ENCODE measurements at regions not wholly inside any gene's neighbourhood (a gene's known extent, or its start where the extent isn't known, plus 50 kb on each side); places are given as distances from the start of the nearest gene placed in this dataset.

- Histone ChIP-seq H3K9me3 (ENCODE audit: control insufficient read depth, insufficient read depth, low read length) (peaks cover 3% of the 10 kb centered on the region), H3K4me1 (ENCODE audit: control insufficient read depth, insufficient read depth, low read length) (no peaks in the 10 kb centered on the region), H3K27me3 (ENCODE audit: control insufficient read depth, insufficient read depth, low read length) (no peaks in the 10 kb centered on the region), H3K36me3 (ENCODE audit: control insufficient read depth, insufficient read depth, low read length) (no peaks in the 10 kb centered on the region), H3K9ac (ENCODE audit: low read depth, low read length) (no peak overlapping the region), H3K4me3 (ENCODE audit: low read depth, low read length) (no peak overlapping the region)
These were observed 121.8 kb upstream of the C1GALT1C1 start for GRCh38 chrX:120751683-120752082.

GRCh38 chrX:120750381-120750780 lies 120.5 kb upstream of the C1GALT1C1 start:
- Histone ChIP-seq H3K9me3 (ENCODE audit: control insufficient read depth, insufficient read depth, low read length) (peaks cover 3% of the 10 kb centered on the region), H3K4me1 (ENCODE audit: control insufficient read depth, insufficient read depth, low read length) (no peaks in the 10 kb centered on the region), H3K36me3 (ENCODE audit: control insufficient read depth, insufficient read depth, low read length) (no peaks in the 10 kb centered on the region), H3K9ac (ENCODE audit: low read depth, low read length) (no peak overlapping the region), H3K4me3 (ENCODE audit: low read depth, low read length) (no peak overlapping the region), H3K27me3 (ENCODE audit: control insufficient read depth, insufficient read depth, low read length) (no peaks in the 10 kb centered on the region)

- H3K36me3 ChIP-seq (ENCODE audit: control insufficient read depth, insufficient read depth, low read length), result no peaks in the 10 kb centered on the region
- no peaks in the 10 kb centered on the region for H3K4me1 ChIP-seq (ENCODE audit: control insufficient read depth, insufficient read depth, low read length)
- no peaks in the 10 kb centered on the region for H3K27me3 ChIP-seq (ENCODE audit: control insufficient read depth, insufficient read depth, low read length)
- peaks cover 3% of the 10 kb centered on the region for H3K9me3 ChIP-seq (ENCODE audit: control insufficient read depth, insufficient read depth, low read length)
- H3K9ac ChIP-seq (ENCODE audit: low read depth, low read length), result no peak overlapping the region
- no peak overlapping the region for H3K4me3 ChIP-seq (ENCODE audit: low read depth, low read length)
These were observed 119.4 kb upstream of the C1GALT1C1 start for GRCh38 chrX:120749141-120749846.

GRCh38 chrX:120746153-120746552 lies 116.3 kb upstream of the C1GALT1C1 start:
- Histone ChIP-seq H3K36me3 (ENCODE audit: control insufficient read depth, insufficient read depth, low read length) (no peaks in the 10 kb centered on the region), H3K4me3 (ENCODE audit: low read depth, low read length) (no peak overlapping the region), H3K4me1 (ENCODE audit: control insufficient read depth, insufficient read depth, low read length) (no peaks in the 10 kb centered on the region), H3K9ac (ENCODE audit: low read depth, low read length) (no peak overlapping the region), H3K27me3 (ENCODE audit: control insufficient read depth, insufficient read depth, low read length) (no peaks in the 10 kb centered on the region), H3K9me3 (ENCODE audit: control insufficient read depth, insufficient read depth, low read length) (no peaks in the 10 kb centered on the region)

GRCh38 chrX:120742946-120743665 lies 113.3 kb upstream of the C1GALT1C1 start:
- no peaks in the 10 kb centered on the region for H3K27me3 ChIP-seq (ENCODE audit: control insufficient read depth, insufficient read depth, low read length)
- H3K36me3 ChIP-seq (ENCODE audit: control insufficient read depth, insufficient read depth, low read length), result no peaks in the 10 kb centered on the region
- no peak overlapping the region for H3K9ac ChIP-seq (ENCODE audit: low read depth, low read length)
- H3K9me3 ChIP-seq (ENCODE audit: control insufficient read depth, insufficient read depth, low read length), result no peaks in the 10 kb centered on the region
- no peaks in the 10 kb centered on the region for H3K4me1 ChIP-seq (ENCODE audit: control insufficient read depth, insufficient read depth, low read length)
- no peak overlapping the region for H3K4me3 ChIP-seq (ENCODE audit: low read depth, low read length)

- Histone ChIP-seq H3K9ac (ENCODE audit: low read depth, low read length) (no peak overlapping the region), H3K9me3 (ENCODE audit: control insufficient read depth, insufficient read depth, low read length) (no peaks in the 10 kb centered on the region), H3K27me3 (ENCODE audit: control insufficient read depth, insufficient read depth, low read length) (no peaks in the 10 kb centered on the region), H3K4me3 (ENCODE audit: low read depth, low read length) (no peak overlapping the region), H3K4me1 (ENCODE audit: control insufficient read depth, insufficient read depth, low read length) (no peaks in the 10 kb centered on the region), H3K36me3 (ENCODE audit: control insufficient read depth, insufficient read depth, low read length) (no peaks in the 10 kb centered on the region)
These were observed 111.6 kb upstream of the C1GALT1C1 start for GRCh38 chrX:120741452-120741851.

- Histone ChIP-seq H3K9ac (ENCODE audit: low read depth, low read length) (no peak overlapping the region), H3K4me3 (ENCODE audit: low read depth, low read length) (no peak overlapping the region), H3K4me1 (ENCODE audit: control insufficient read depth, insufficient read depth, low read length) (no peaks in the 10 kb centered on the region), H3K27me3 (ENCODE audit: control insufficient read depth, insufficient read depth, low read length) (no peaks in the 10 kb centered on the region), H3K36me3 (ENCODE audit: control insufficient read depth, insufficient read depth, low read length) (no peaks in the 10 kb centered on the region), H3K9me3 (ENCODE audit: control insufficient read depth, insufficient read depth, low read length) (no peaks in the 10 kb centered on the region)
These were observed 110.2 kb upstream of the C1GALT1C1 start for GRCh38 chrX:120740072-120740471.

- Histone ChIP-seq H3K9ac (ENCODE audit: low read depth, low read length) (no peak overlapping the region), H3K9me3 (ENCODE audit: control insufficient read depth, insufficient read depth, low read length) (no peaks in the 10 kb centered on the region), H3K4me1 (ENCODE audit: control insufficient read depth, insufficient read depth, low read length) (no peaks in the 10 kb centered on the region), H3K27me3 (ENCODE audit: control insufficient read depth, insufficient read depth, low read length) (no peaks in the 10 kb centered on the region), H3K36me3 (ENCODE audit: control insufficient read depth, insufficient read depth, low read length) (no peaks in the 10 kb centered on the region), H3K4me3 (ENCODE audit: low read depth, low read length) (no peak overlapping the region)
These were observed 109.4 kb upstream of the C1GALT1C1 start for GRCh38 chrX:120739300-120739699.

GRCh38 chrX:120736989-120737388 lies 107.1 kb upstream of the C1GALT1C1 start:
- no peaks in the 10 kb centered on the region for H3K9me3 ChIP-seq (ENCODE audit: control insufficient read depth, insufficient read depth, low read length)
- no peak overlapping the region for H3K9ac ChIP-seq (ENCODE audit: low read depth, low read length)
- no peak overlapping the region for H3K4me3 ChIP-seq (ENCODE audit: low read depth, low read length)
- no peaks in the 10 kb centered on the region for H3K4me1 ChIP-seq (ENCODE audit: control insufficient read depth, insufficient read depth, low read length)
- H3K27me3 ChIP-seq (ENCODE audit: control insufficient read depth, insufficient read depth, low read length), result no peaks in the 10 kb centered on the region
- H3K36me3 ChIP-seq (ENCODE audit: control insufficient read depth, insufficient read depth, low read length), result no peaks in the 10 kb centered on the region

GRCh38 chrX:120735966-120736365 lies 106.1 kb upstream of the C1GALT1C1 start:
- Histone ChIP-seq H3K9ac (ENCODE audit: low read depth, low read length) (no peak overlapping the region), H3K27me3 (ENCODE audit: control insufficient read depth, insufficient read depth, low read length) (no peaks in the 10 kb centered on the region), H3K36me3 (ENCODE audit: control insufficient read depth, insufficient read depth, low read length) (no peaks in the 10 kb centered on the region), H3K4me1 (ENCODE audit: control insufficient read depth, insufficient read depth, low read length) (no peaks in the 10 kb centered on the region), H3K4me3 (ENCODE audit: low read depth, low read length) (no peak overlapping the region), H3K9me3 (ENCODE audit: control insufficient read depth, insufficient read depth, low read length) (no peaks in the 10 kb centered on the region)

- no peaks in the 10 kb centered on the region for H3K36me3 ChIP-seq (ENCODE audit: control insufficient read depth, insufficient read depth, low read length)
- H3K27me3 ChIP-seq (ENCODE audit: control insufficient read depth, insufficient read depth, low read length), result no peaks in the 10 kb centered on the region
- H3K4me3 ChIP-seq (ENCODE audit: low read depth, low read length), result no peak overlapping the region
- H3K9ac ChIP-seq (ENCODE audit: low read depth, low read length), result no peak overlapping the region
- H3K9me3 ChIP-seq (ENCODE audit: control insufficient read depth, insufficient read depth, low read length), result no peaks in the 10 kb centered on the region
- no peaks in the 10 kb centered on the region for H3K4me1 ChIP-seq (ENCODE audit: control insufficient read depth, insufficient read depth, low read length)
These were observed 103.0 kb upstream of the C1GALT1C1 start for GRCh38 chrX:120732879-120733278.

- no peak overlapping the region for H3K9ac ChIP-seq (ENCODE audit: low read depth, low read length)
- no peak overlapping the region for H3K4me3 ChIP-seq (ENCODE audit: low read depth, low read length)
- H3K4me1 ChIP-seq (ENCODE audit: control insufficient read depth, insufficient read depth, low read length), result no peaks in the 10 kb centered on the region
- no peaks in the 10 kb centered on the region for H3K27me3 ChIP-seq (ENCODE audit: control insufficient read depth, insufficient read depth, low read length)
- no peaks in the 10 kb centered on the region for H3K9me3 ChIP-seq (ENCODE audit: control insufficient read depth, insufficient read depth, low read length)
- no peaks in the 10 kb centered on the region for H3K36me3 ChIP-seq (ENCODE audit: control insufficient read depth, insufficient read depth, low read length)
These were observed 102.6 kb upstream of the C1GALT1C1 start for GRCh38 chrX:120732461-120732860.

All from iPS-15b (cell line).